B cell (primary cell): ENCODE measurements at regions not wholly inside any gene's neighbourhood (a gene's known extent, or its start where the extent isn't known, plus 50 kb on each side); places are given as distances from the start of the nearest gene placed in this dataset.
A peak's percentile ranks its signal among the peaks of the same experiment; 100 is the strongest.
"Not testable (repeated sequence)": the region's sequence is repeated elsewhere in the genome, so short reads cannot be mapped to it uniquely, and the experiment has no call there.

Source experiments
- ATAC-seq: fragments of 200-7000 bp; cut with Tn5 transposase; one replicate; pipeline ENCODE4 v1.10.0; 2021; ENCODE audit warnings: low read depth, mild to moderate bottlenecking, moderate number of reproducible peaks, moderate library complexity
- CTCF ChIA-PET: fragments of 350-600 bp; sonication (Branson Sonifier 250); formaldehyde crosslinking; loops from one replicate; lab custom pipeline; 2021; ENCODE audit warnings: antibody characterized with exemption, inconsistent platforms; lab: Charles Lee
- POLR2A ChIA-PET: fragments of 350-600 bp; sonication (Branson Sonifier 250); formaldehyde crosslinking; loops from one replicate; lab custom pipeline; 2021; ENCODE audit warnings: antibody characterized with exemption; lab: Charles Lee
- DNase-seq: peaks from one replicate; pipeline ENCODE4 v3.0.0; 2013
- H2AFZ ChIP-seq: 2 replicates; pipeline ENCODE4 v1.6.1; 2012; ENCODE audit warnings: mild to moderate bottlenecking, low read depth, low read length; ENCODE audit not compliant: insufficient read depth, poor library complexity, severe bottlenecking
- H3K27ac ChIP-seq, 2 donors: 1 replicate in 1 of 2; 2 replicates in 1 of 2; pipeline ENCODE4 v1.5.1; 2012 to 2013; ENCODE audit warnings: low read length in 2 of 2, mild to moderate bottlenecking in 2 of 2, moderate library complexity in 1 of 2
- H3K27me3 ChIP-seq, 4 experiments: fragments of 200-600 bp in 1 of 4; sonication (generic) in 1 of 4; replicated peaks in 1 of 4; 1 replicate in 2 of 4; 2 replicates in 2 of 4; pipeline versions ENCODE4 v1.6.1 to v1.7.0; 2013 to 2016; ENCODE audit warnings: low read length in 3 of 4, mild to moderate bottlenecking in 2 of 4, mixed read lengths in 1 of 4, moderate library complexity in 1 of 4; ENCODE audit not compliant: insufficient read depth in 4 of 4, control insufficient read depth in 3 of 4; ENCODE audit errors: control extremely low read depth in 1 of 4
- H3K36me3 ChIP-seq, 2 experiments: replicated peaks in 1 of 2; 1 replicate in 1 of 2; 2 replicates in 1 of 2; pipeline versions ENCODE4 v1.6.1 to v1.7.1; 2013; ENCODE audit warnings: low read length in 1 of 2; ENCODE audit not compliant: insufficient read depth in 2 of 2, control insufficient read depth in 1 of 2; ENCODE audit errors: control extremely low read depth in 1 of 2, extremely low read depth in 1 of 2
- H3K4me1 ChIP-seq, 2 donors: fragments of 200-600 bp in 1 of 2; sonication (generic) in 1 of 2; 1 replicate in 1 of 2; 2 replicates in 1 of 2; pipeline versions ENCODE4 v1.5.1 to v1.6.1; 2013 to 2017; ENCODE audit warnings: low read length in 2 of 2; ENCODE audit not compliant: control insufficient read depth in 2 of 2, insufficient read depth in 2 of 2
- H3K4me2 ChIP-seq: replicated peaks from 2 replicates; pipeline ENCODE3; 2012; ENCODE audit warnings: mild to moderate bottlenecking, low read depth, low read length; ENCODE audit not compliant: poor library complexity, severe bottlenecking
- H3K4me3 ChIP-seq, 5 experiments: fragments of 200-600 bp in 1 of 5; sonication (generic) in 1 of 5; 1 replicate in 3 of 5; 2 replicates in 2 of 5; pipeline versions ENCODE4 v1.5.1 to v1.7.0; 2011 to 2016; ENCODE audit warnings: low read length in 4 of 5, mild to moderate bottlenecking in 4 of 5, low read depth in 2 of 5, control low read depth in 1 of 5, moderate library complexity in 1 of 5; ENCODE audit not compliant: insufficient read depth in 1 of 5; ENCODE audit errors: control extremely low read depth in 1 of 5, extremely low read depth in 1 of 5
- H3K79me2 ChIP-seq: fragments of 200-600 bp; sonication (generic); one replicate; pipeline ENCODE4 v1.6.0; 2016; ENCODE audit warnings: low read length; ENCODE audit not compliant: control insufficient read depth, insufficient read depth
- H3K9ac ChIP-seq: fragments of 200-600 bp; sonication (generic); 2 replicates; pipeline ENCODE4 v1.6.1; 2017; ENCODE audit warnings: mild to moderate bottlenecking, low read length, moderate library complexity
- H3K9me3 ChIP-seq, 3 donors: one replicate each; pipeline versions ENCODE4 v1.6.1 to v1.7.1; 2013; ENCODE audit warnings: low read length in 2 of 3; ENCODE audit not compliant: control insufficient read depth in 2 of 3, insufficient read depth in 1 of 3; ENCODE audit errors: control extremely low read depth in 1 of 3
- H4K20me1 ChIP-seq: 2 replicates; pipeline ENCODE4 v1.6.0; 2012; ENCODE audit warnings: mild to moderate bottlenecking, low read length; ENCODE audit not compliant: insufficient read depth, control insufficient read depth, poor library complexity, severe bottlenecking
- H3K27ac Mint-ChIP-seq: one replicate; pipeline ENCODE4 v1.8.0; 2021; ENCODE audit warnings: mixed read lengths
- H3K27me3 Mint-ChIP-seq: one replicate; pipeline ENCODE4 v1.8.0; 2021; ENCODE audit warnings: mixed read lengths
- H3K4me1 Mint-ChIP-seq: one replicate; pipeline ENCODE4 v1.8.0; 2021; ENCODE audit warnings: mixed read lengths
- H3K4me3 Mint-ChIP-seq: one replicate; pipeline ENCODE4 v1.8.0; 2021; ENCODE audit warnings: mixed read lengths
- H3K9me3 Mint-ChIP-seq: one replicate; pipeline ENCODE4 v1.8.0; 2022; ENCODE audit warnings: mixed read lengths; ENCODE audit not compliant: insufficient read depth
- CTCF ChIP-seq: fragments of 200-600 bp; IDR thresholded peaks from one replicate; pipeline ENCODE4 v1.8.0; 2022; ENCODE audit warnings: antibody characterized with exemption, mild to moderate bottlenecking
- EZH2 ChIP-seq: IDR thresholded peaks from 2 replicates; pipeline ENCODE4 v1.6.1; 2012; ENCODE audit warnings: borderline replicate concordance, low read depth, mild to moderate bottlenecking, moderate library complexity, low read length; ENCODE audit not compliant: insufficient read depth, poor library complexity, severe bottlenecking
- WGBS: methylation state at CpG from one replicate; pipeline ENCODE4 v1.1.5; 2013; ENCODE audit warnings: missing lambda C conversion rate; ENCODE audit not compliant: insufficient coverage; 5-methylcytosine and 5-hydroxymethylcytosine counted together
- intact Hi-C: fragments of 100-400 bp; cut with micrococcal nuclease; formaldehyde crosslinking; loops from one replicate; pipeline ENCODE4 v1.10.0; 2022

- ChIA-PET POLR2A (no interaction called here), CTCF (interaction anchor here (1.2 kb wide), 1 partner anchor 265 kb away, joined by 3 read pairs; no protein-coding TSS in a partner anchor)
- no peak for TF ChIP-seq EZH2
- TF ChIP-seq CTCF: no peak
- H3K4me3 Mint-ChIP-seq: peak overlapping the region; percentile 0
- peaks cover 24% of the 10 kb centered on the region for H3K4me1 Mint-ChIP-seq
- peak overlapping the region; percentile 32 for H3K4me2 ChIP-seq
- no peaks in the 10 kb centered on the region for H4K20me1 ChIP-seq
- H3K27ac Mint-ChIP-seq: no peak overlapping the region
- DNase-seq (no peak), ATAC-seq (no peak)
- H3K27ac ChIP-seq: no peak overlapping the region
- intact Hi-C loops: no loop called here
- H3K27me3 Mint-ChIP-seq: no peaks in the 10 kb centered on the region
- H3K9me3 ChIP-seq: no peaks in the 10 kb centered on the region
- no peaks in the 10 kb centered on the region for H3K79me2 ChIP-seq
- peak overlapping the region; percentile 3 for H2AFZ ChIP-seq
- no peaks in the 10 kb centered on the region for H3K9me3 Mint-ChIP-seq
- no peak overlapping the region for H3K9ac ChIP-seq
- WGBS: 0% methylated on average over 3 of the region's 5 CpGs
- H3K27me3 ChIP-seq: no peaks in the 10 kb centered on the region
- no peak overlapping the region for H3K4me3 ChIP-seq
- H3K36me3 ChIP-seq: no peaks in the 10 kb centered on the region
- H3K4me1 ChIP-seq: peaks cover 14 to 19% of the 10 kb centered on the region in 2 donors
Observed at GRCh38 chr18:10252952-10253705, 201.3 kb upstream of the APCDD1 start.

DNA sequence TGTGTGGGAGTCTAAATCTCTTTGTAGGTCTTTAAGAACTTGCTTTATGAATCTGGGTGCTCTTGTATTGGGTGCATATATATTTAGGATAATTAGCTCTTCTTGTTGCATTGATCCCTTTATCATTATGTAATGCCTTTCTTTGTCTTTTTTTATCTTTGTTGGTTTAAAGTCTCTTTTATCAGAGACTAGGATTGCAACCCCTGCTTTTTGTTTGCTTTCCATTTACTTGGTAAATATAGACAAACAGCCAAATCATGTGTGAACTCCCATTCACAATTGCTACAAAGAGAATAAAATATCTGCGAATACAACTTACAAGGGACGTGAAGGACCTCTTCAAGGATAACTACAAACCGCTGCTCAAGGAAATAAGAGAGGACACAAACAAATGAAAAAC lies 198.2 kb upstream of the APCDD1 start:
- H3K36me3 ChIP-seq, CTCF ChIA-PET, H3K4me2 ChIP-seq, H3K9me3 Mint-ChIP-seq, H3K27ac ChIP-seq, H3K9ac ChIP-seq, DNase-seq, H3K27me3 Mint-ChIP-seq, POLR2A ChIA-PET, H4K20me1 ChIP-seq, H3K27me3 ChIP-seq, H3K79me2 ChIP-seq, H3K27ac Mint-ChIP-seq, H3K4me3 Mint-ChIP-seq, H2AFZ ChIP-seq, intact Hi-C loops, ATAC-seq, H3K4me3 ChIP-seq, H3K9me3 ChIP-seq: not testable (repeated sequence)
- 100% methylated on average over 2 of the region's 3 CpGs for WGBS
- H3K4me1 ChIP-seq: peaks cover 18 to 21% of the 10 kb centered on the region in 2 donors
- H3K4me1 Mint-ChIP-seq: peaks cover 26% of the 10 kb centered on the region
